NB4 (cell line): ENCODE measurements at regions not wholly inside any gene's neighbourhood (a gene's known extent, or its start where the extent isn't known, plus 50 kb on each side); places are given as distances from the start of the nearest gene placed in this dataset.

Experiments
- CTCF ChIP-seq: IDR thresholded peaks from one replicate; pipeline ENCODE4 v1.5.1; 2012; ENCODE audit warnings: low read depth, low read length
- MYC ChIP-seq: IDR thresholded peaks from 2 replicates; pipeline ENCODE4 v1.6.1; 2011; ENCODE audit warnings: low read depth, low read length
- POLR2A ChIP-seq: IDR thresholded peaks from 2 replicates; pipeline ENCODE4 v1.6.1; 2011; ENCODE audit warnings: mild to moderate bottlenecking; ENCODE audit not compliant: insufficient read length; ENCODE audit errors: extremely low read depth

- no peak for TF ChIP-seq CTCF
- TF ChIP-seq MYC = no peak
- no peak for TF ChIP-seq POLR2A
These were observed 100.9 kb upstream of the TCF21 start for GRCh38 chr6:133787859-133788505.
